ENCODE measurements at regions not wholly inside any gene's neighbourhood (a gene's known extent, or its start where the extent isn't known, plus 50 kb on each side); places are given as distances from the start of the nearest gene placed in this dataset.
"Not testable (repeated sequence)": the region's sequence is repeated elsewhere in the genome, so short reads cannot be mapped to it uniquely, and the experiment has no call there.

GRCh38 chr16:66205287-66206231 is 160.9 kb upstream of the CDH5 start:
- no peak for DNase-seq

- no peak for DNase-seq
Measured at GRCh38 chr16:66204756-66205155, 161.7 kb upstream of the CDH5 start.

- DNase-seq: no peak
Measured at GRCh38 chr16:66203476-66203875, 163.0 kb upstream of the CDH5 start.

GRCh38 chr16:66199189-66199588 is 167.3 kb upstream of the CDH5 start:
- DNase-seq: no peak

- DNase-seq: no peak
Measured at GRCh38 chr16:66198641-66199040, 167.8 kb upstream of the CDH5 start.

GRCh38 chr16:66197668-66198278 is 168.7 kb upstream of the CDH5 start:
- DNase-seq: no peak

GRCh38 chr16:66196770-66197169 is 169.7 kb upstream of the CDH5 start:
- no peak for DNase-seq

- DNase-seq: no peak
Measured at GRCh38 chr16:66194866-66195265, 171.6 kb upstream of the CDH5 start.

- DNase-seq: no peak
Measured at GRCh38 chr16:66193543-66194229, 172.8 kb upstream of the CDH5 start.

- DNase-seq: no peak
Measured at GRCh38 chr16:66190411-66190810, 176.1 kb upstream of the CDH5 start.

- no peak for DNase-seq
Measured at GRCh38 chr16:66189951-66190350, 176.5 kb upstream of the CDH5 start.

GRCh38 chr16:66188917-66189725 is 177.4 kb upstream of the CDH5 start:
- no peak for DNase-seq

- no peak for DNase-seq
Measured at GRCh38 chr16:66186251-66186785, 180.2 kb upstream of the CDH5 start.

- no peak for DNase-seq
Measured at GRCh38 chr16:66182592-66182991, 183.9 kb upstream of the CDH5 start.

GRCh38 chr16:66176731-66177130 is 189.8 kb upstream of the CDH5 start:
- no peak for DNase-seq

- DNase-seq: no peak
Measured at GRCh38 chr16:66176111-66176510, 190.4 kb upstream of the CDH5 start.

GRCh38 chr16:66175636-66176035 is 190.9 kb upstream of the CDH5 start:
- no peak for DNase-seq

- no peak for DNase-seq
Measured at GRCh38 chr16:66175058-66175457, 191.4 kb upstream of the CDH5 start.

- not testable (repeated sequence) for DNase-seq
Measured at GRCh38 chr16:66173796-66174195, 192.7 kb upstream of the CDH5 start.

GRCh38 chr16:66173181-66173580 is 193.3 kb upstream of the CDH5 start:
- not testable (repeated sequence) for DNase-seq

- DNase-seq: no peak
Measured at GRCh38 chr16:66172463-66172862, 194.0 kb upstream of the CDH5 start.

- no peak for DNase-seq
Measured at GRCh38 chr16:66171578-66171977, 194.9 kb upstream of the CDH5 start.

GRCh38 chr16:66170989-66171388 is 195.5 kb upstream of the CDH5 start:
- no peak for DNase-seq
